ENCODE measurements at regions not wholly inside any gene's neighbourhood (a gene's known extent, or its start where the extent isn't known, plus 50 kb on each side); places are given as distances from the start of the nearest gene placed in this dataset.

GRCh38 chr11:116111546-116111945 lies 607.3 kb upstream of the CADM1 start:
- no peak for TF ChIP-seq HES2 (IDR thresholded peaks at IDR 0.05)
- TF ChIP-seq RARB (CRISPR knock-in tag; IDR thresholded peaks at IDR 0.05): no peak
- TF ChIP-seq NPAS2 (CRISPR knock-in tag; IDR thresholded peaks at IDR 0.05; ENCODE audit: borderline replicate concordance): no peak
- no peak for TF ChIP-seq POLR2AphosphoS2 (conservative IDR thresholded peaks at IDR 0.05; ENCODE audit: low read length)
- TF ChIP-seq CEBPB (IDR thresholded peaks at IDR 0.05): no peak
- TF ChIP-seq RAD21 (conservative IDR thresholded peaks at IDR 0.05 in 1 of 2, IDR thresholded peaks at IDR 0.05 in 1 of 2): no peak
- no peak for TF ChIP-seq TFCP2L1 (CRISPR knock-in tag; IDR thresholded peaks at IDR 0.05)
- no peak for TF ChIP-seq ESRRA (IDR thresholded peaks at IDR 0.05; ENCODE audit: borderline replicate concordance, low read length)
- no peak for TF ChIP-seq ELK1 (IDR thresholded peaks at IDR 0.05; ENCODE audit: low read depth, low read length)
- TF ChIP-seq MYC (IDR thresholded peaks at IDR 0.05; ENCODE audit: borderline replicate concordance, low read length): no peak
- TF ChIP-seq KDM1A (IDR thresholded peaks at IDR 0.05; ENCODE audit: low read depth): no peak
- no peak for TF ChIP-seq CHD2 (IDR thresholded peaks at IDR 0.05; ENCODE audit: low read length, partially characterized antibody)
- no peak for TF ChIP-seq JUNB (IDR thresholded peaks at IDR 0.05)
- no peak for TF ChIP-seq POLR2A (IDR thresholded peaks at IDR 0.05; ENCODE audit: low read length)
- no peak for TF ChIP-seq MAZ (IDR thresholded peaks at IDR 0.05; ENCODE audit: borderline replicate concordance, low read depth, low read length)
- no peak for TF ChIP-seq HOXA7 (CRISPR knock-in tag; IDR thresholded peaks at IDR 0.05)
- no peak for TF ChIP-seq ZNF302 (CRISPR knock-in tag; IDR thresholded peaks at IDR 0.05)
- Histone ChIP-seq H3K4me3 (no peak overlapping the region), H3K27ac (no peak overlapping the region), H3K4me1 (no peaks in the 10 kb centered on the region), H3K4me2 (no peak overlapping the region), H3K9me3 (no peaks in the 10 kb centered on the region)
- FAIRE-seq (no peak), ATAC-seq (no peak), DNase-seq (ENCODE audit: low read depth in 1 of 2, low spot score in 1 of 2) (no peak)
- ChIA-PET POLR2A (no interaction called here), CTCF (interaction anchor here (0.8 to 1.4 kb wide), 2 partner anchors 16 to 113 kb away, joined by 3 to 4 read pairs; no protein-coding TSS in a partner anchor)
- WGBS (ENCODE audit: missing lambda C conversion rate): 13% methylated on average over 3 of the region's 3 CpGs

GRCh38 chr11:116110802-116111201 lies 606.6 kb upstream of the CADM1 start:
- ChIA-PET CTCF (interaction anchor here (1.4 kb wide), 1 partner anchor 16 kb away, joined by 4 read pairs; no protein-coding TSS in a partner anchor), POLR2A (no interaction called here)
- Histone ChIP-seq H3K4me2 (no peak overlapping the region), H3K4me3 (no peak overlapping the region), H3K27ac (no peak overlapping the region), H3K9me3 (no peaks in the 10 kb centered on the region), H3K4me1 (no peaks in the 10 kb centered on the region)
- FAIRE-seq (no peak), ATAC-seq (no peak), DNase-seq (ENCODE audit: low read depth in 1 of 2, low spot score in 1 of 2) (no peak)
- WGBS (ENCODE audit: missing lambda C conversion rate): no CpG with 5 or more reads among the region's 1 CpG
- TF ChIP-seq NPAS2 (CRISPR knock-in tag; IDR thresholded peaks at IDR 0.05; ENCODE audit: borderline replicate concordance) (no peak), KDM5A (IDR thresholded peaks at IDR 0.05) (no peak), POLR2AphosphoS2 (conservative IDR thresholded peaks at IDR 0.05; ENCODE audit: low read length) (no peak), ZFP36 (IDR thresholded peaks at IDR 0.05; ENCODE audit: borderline replicate concordance, partially characterized antibody) (no peak), NR3C1 (IDR thresholded peaks at IDR 0.05) (no peak), MAZ (IDR thresholded peaks at IDR 0.05; ENCODE audit: borderline replicate concordance, low read depth, low read length) (no peak), MAFK (IDR thresholded peaks at IDR 0.05; ENCODE audit: partially characterized antibody) (no peak), EHF (CRISPR knock-in tag; IDR thresholded peaks at IDR 0.05) (no peak), MAX (IDR thresholded peaks at IDR 0.05) (no peak), RARB (CRISPR knock-in tag; IDR thresholded peaks at IDR 0.05) (no peak), JUN (IDR thresholded peaks at IDR 0.05) (no peak), BHLHE40 (IDR thresholded peaks at IDR 0.05; ENCODE audit: low read depth, low read length) (no peak), CEBPB (IDR thresholded peaks at IDR 0.05) (no peak), HDAC2 (IDR thresholded peaks at IDR 0.05) (no peak), CHD2 (IDR thresholded peaks at IDR 0.05; ENCODE audit: low read length, partially characterized antibody) (no peak)
